H1 (cell line): ENCODE measurements at regions not wholly inside any gene's neighbourhood (a gene's known extent, or its start where the extent isn't known, plus 50 kb on each side); places are given as distances from the start of the nearest gene placed in this dataset.
"Not testable (repeated sequence)": the region's sequence is repeated elsewhere in the genome, so short reads cannot be mapped to it uniquely, and the experiment has no call there.

Source experiments
- CTCF ChIA-PET: fragments of 300-600 bp; sonication (Branson Sonifier 250); formaldehyde crosslinking; loops from one replicate; lab custom pipeline; 2021; ENCODE audit not compliant: partially characterized antibody; lab: Charles Lee
- POLR2A ChIA-PET: fragments of 300-600 bp; sonication (Branson Sonifier 250); formaldehyde crosslinking; loops from one replicate; lab custom pipeline; 2021; ENCODE audit warnings: inconsistent platforms; ENCODE audit not compliant: partially characterized antibody; lab: Charles Lee
- DNase-seq, 2 experiments: peaks; one replicate each; pipeline versions ENCODE4 v3.0.0 to v3.0.0-alpha.2; 2010 to 2022; ENCODE audit warnings: low spot score in 2 of 2, low read depth in 1 of 2, mixed read lengths in 1 of 2
- FAIRE-seq: peaks from 2 replicates; lab custom pipeline; 2011; peaks lifted over from hg19 to GRCh38; lab: Jason Lieb, UNC
- H2AFZ ChIP-seq: 2 replicates; pipeline ENCODE4 v1.8.1; 2012; ENCODE audit warnings: low read length, inconsistent platforms
- H2AK5ac ChIP-seq: 2 replicates; pipeline ENCODE4 v1.6.1; 2013; ENCODE audit warnings: low read depth, low read length
- H2BK120ac ChIP-seq: replicated peaks from 2 replicates; pipeline ENCODE3; 2013; ENCODE audit warnings: low read depth, low read length, inconsistent platforms
- H2BK12ac ChIP-seq: 2 replicates; pipeline ENCODE4 v1.6.1; 2013; ENCODE audit warnings: low read depth, low read length
- H2BK15ac ChIP-seq: 2 replicates; pipeline ENCODE4 v1.6.1; 2013; ENCODE audit warnings: low read length
- H2BK20ac ChIP-seq: 2 replicates; pipeline ENCODE4 v1.6.1; 2013; ENCODE audit warnings: low read length
- H2BK5ac ChIP-seq: 2 replicates; pipeline ENCODE4 v1.6.1; 2013; ENCODE audit warnings: low read depth, low read length
- H3K14ac ChIP-seq: 2 replicates; pipeline ENCODE4 v1.6.1; 2013; ENCODE audit warnings: inconsistent platforms; ENCODE audit not compliant: insufficient read length
- H3K18ac ChIP-seq: 2 replicates; pipeline ENCODE4 v1.6.1; 2013; ENCODE audit warnings: low read length; ENCODE audit errors: extremely low read depth
- H3K23ac ChIP-seq: 2 replicates; pipeline ENCODE4 v1.6.1; 2013; ENCODE audit warnings: inconsistent platforms; ENCODE audit not compliant: insufficient read length
- H3K23me2 ChIP-seq: 2 replicates; pipeline ENCODE4 v1.6.1; 2013; ENCODE audit warnings: low read depth, low read length
- H3K27ac ChIP-seq: 2 replicates; pipeline ENCODE4 v1.6.1; 2011; ENCODE audit warnings: low read depth, low read length, inconsistent platforms
- H3K27me3 ChIP-seq, 4 experiments: replicated peaks in 1 of 4; 1 replicate in 1 of 4; 2 replicates in 3 of 4; pipeline versions ENCODE4 v1.6.1 to v1.8.1; 2011 to 2013; ENCODE audit warnings: low read length in 3 of 4, mild to moderate bottlenecking in 3 of 4, inconsistent platforms in 2 of 4, mixed read lengths in 2 of 4, moderate library complexity in 1 of 4; ENCODE audit not compliant: control insufficient read depth in 3 of 4, insufficient read depth in 3 of 4; ENCODE audit errors: extremely low read depth in 1 of 4
- H3K36me3 ChIP-seq, 4 experiments: 2 replicates each; pipeline versions ENCODE4 v1.6.1 to v1.8.1; 2011 to 2013; ENCODE audit warnings: mild to moderate bottlenecking in 4 of 4, low read length in 3 of 4, moderate library complexity in 2 of 4, control low read depth in 1 of 4, inconsistent platforms in 1 of 4; ENCODE audit not compliant: insufficient read depth in 4 of 4, control insufficient read depth in 2 of 4
- H3K4ac ChIP-seq: replicated peaks from 2 replicates; pipeline ENCODE3; 2013; ENCODE audit warnings: low read length, low read depth, mixed read lengths, inconsistent platforms; ENCODE audit not compliant: insufficient read length
- H3K4me1 ChIP-seq, 4 experiments: replicated peaks in 1 of 4; 1 replicate in 1 of 4; 2 replicates in 3 of 4; pipeline versions ENCODE4 v1.6.1 to v1.8.1; 2011 to 2013; ENCODE audit warnings: low read length in 3 of 4, inconsistent platforms in 2 of 4, mixed read lengths in 1 of 4; ENCODE audit not compliant: insufficient read depth in 4 of 4, control insufficient read depth in 3 of 4
- H3K4me2 ChIP-seq, 2 experiments: 2 replicates each; pipeline versions ENCODE4 v1.6.1 to v1.8.1; 2011 to 2013; ENCODE audit warnings: low read depth in 2 of 2, low read length in 2 of 2, control low read depth in 1 of 2, inconsistent platforms in 1 of 2, mild to moderate bottlenecking in 1 of 2; ENCODE audit not compliant: insufficient read depth in 1 of 2
- H3K4me3 ChIP-seq, 4 experiments: fragments of 200-600, 300-600 bp in 1 of 4; sonication (generic), shearing (Covaris generic), sonication (Bioruptor Twin) in 1 of 4; 2 replicates each; pipeline versions ENCODE4 v1.5.1 to v1.8.1; 2011 to 2016; ENCODE audit warnings: low read length in 4 of 4, low read depth in 3 of 4, control low read depth in 2 of 4, inconsistent platforms in 2 of 4, mild to moderate bottlenecking in 2 of 4, mixed read lengths in 1 of 4, moderate library complexity in 1 of 4; ENCODE audit not compliant: insufficient read depth in 2 of 4; ENCODE audit errors: extremely low read depth in 1 of 4
- H3K56ac ChIP-seq: replicated peaks from 2 replicates; pipeline ENCODE3; 2013; ENCODE audit warnings: low read depth, mild to moderate bottlenecking, mixed read lengths, low read length, inconsistent platforms; ENCODE audit not compliant: insufficient read length
- H3K79me1 ChIP-seq: 2 replicates; pipeline ENCODE4 v1.6.1; 2013; ENCODE audit warnings: low read depth, low read length, control low read depth
- H3K79me2 ChIP-seq, 2 experiments: 2 replicates each; pipeline versions ENCODE4 v1.6.1 to v1.8.1; 2012 to 2013; ENCODE audit warnings: low read length in 2 of 2, mild to moderate bottlenecking in 2 of 2, inconsistent platforms in 1 of 2; ENCODE audit not compliant: insufficient read depth in 2 of 2, control insufficient read depth in 1 of 2
- H3K9ac ChIP-seq, 4 experiments: replicated peaks in 1 of 4; 1 replicate in 1 of 4; 2 replicates in 3 of 4; pipeline versions ENCODE4 v1.6.1 to v1.8.1; 2011 to 2013; ENCODE audit warnings: low read depth in 3 of 4, low read length in 3 of 4, control low read depth in 2 of 4, mild to moderate bottlenecking in 2 of 4, moderate library complexity in 2 of 4, inconsistent platforms in 1 of 4; ENCODE audit errors: extremely low read depth in 1 of 4
- H3K9me3 ChIP-seq, 2 experiments: 2 replicates each; pipeline versions ENCODE4 v1.6.1 to v1.8.1; 2012 to 2013; ENCODE audit warnings: mild to moderate bottlenecking in 2 of 2, moderate library complexity in 2 of 2, control low read depth in 1 of 2, inconsistent platforms in 1 of 2, low read depth in 1 of 2, low read length in 1 of 2, mixed read lengths in 1 of 2; ENCODE audit not compliant: insufficient read depth in 2 of 2
- H4K20me1 ChIP-seq, 2 experiments: replicated peaks in 1 of 2; 2 replicates each; pipeline versions ENCODE3 to v1.8.1; 2011 to 2013; ENCODE audit warnings: inconsistent platforms in 2 of 2, low read length in 2 of 2, mild to moderate bottlenecking in 1 of 2; ENCODE audit not compliant: insufficient read depth in 2 of 2, control insufficient read depth in 1 of 2
- H4K5ac ChIP-seq: 2 replicates; pipeline ENCODE4 v1.6.1; 2013; ENCODE audit warnings: low read length, low read depth, mixed read lengths, inconsistent platforms; ENCODE audit not compliant: insufficient read length
- H4K8ac ChIP-seq: 2 replicates; pipeline ENCODE4 v1.8.0; 2013; ENCODE audit warnings: mild to moderate bottlenecking, moderate library complexity, low read length, inconsistent platforms; ENCODE audit not compliant: insufficient read depth; ENCODE audit errors: extremely low read depth
- H4K91ac ChIP-seq: replicated peaks from 2 replicates; pipeline ENCODE3; 2013; ENCODE audit warnings: low read length, mixed read lengths, inconsistent platforms; ENCODE audit not compliant: insufficient read length
- CBX8 ChIP-seq: fragments of 300-800, 300-1000 bp; sonication (generic); IDR thresholded peaks from 2 replicates; pipeline ENCODE4 v1.7.1; 2016; ENCODE audit warnings: low read depth, low read length, borderline replicate concordance
- SIN3A ChIP-seq, 2 experiments: IDR thresholded peaks in 1 of 2; conservative IDR thresholded peaks in 1 of 2; 2 replicates each; pipeline ENCODE4 v1.6.1; 2011 to 2012; ENCODE audit warnings: low read length in 2 of 2, improper control_type of control experiment in 1 of 2, low read depth in 1 of 2, mild to moderate bottlenecking in 1 of 2
- SP2 ChIP-seq: IDR thresholded peaks from 2 replicates; pipeline ENCODE4 v1.6.1; 2012; ENCODE audit warnings: mild to moderate bottlenecking, low read length, inconsistent platforms
- WGBS, 2 experiments: shearing (Covaris generic) in 1 of 2; methylation state at CpG; one replicate each; pipeline versions ENCODE4 v1.1.6 to v1.1.7; 2013 to 2015; ENCODE audit warnings: low lambda C conversion rate in 2 of 2, mixed read lengths in 2 of 2, inconsistent platforms in 1 of 2, low coverage in 1 of 2, missing lambda C conversion rate in 1 of 2; ENCODE audit not compliant: insufficient replicate concordance in 2 of 2, insufficient coverage in 1 of 2, insufficient read length in 1 of 2; ENCODE audit errors: extremely low coverage in 1 of 2, missing lambda C conversion rate in 1 of 2; 5-methylcytosine and 5-hydroxymethylcytosine counted together

- TF ChIP-seq CBX8 (no peak), SP2 (no peak), SIN3A (conservative IDR thresholded peaks at IDR 0.05 in 1 of 2, IDR thresholded peaks at IDR 0.05 in 1 of 2; ENCODE audit: low read depth in 1 of 2, low read length in 2 of 2) (no peak)
Measured at GRCh38 chr1:29920316-29920715, 684.0 kb downstream of the PTPRU start (continued).

GRCh38 chr1:29919041-29919440 is 682.7 kb downstream of the PTPRU start:
- H3K9me3 ChIP-seq, H3K27me3 ChIP-seq, H3K14ac ChIP-seq, H2BK15ac ChIP-seq, H3K4me2 ChIP-seq, H3K23ac ChIP-seq, H3K56ac ChIP-seq, H3K4ac ChIP-seq, H3K27ac ChIP-seq, H3K36me3 ChIP-seq, H4K5ac ChIP-seq, H2BK120ac ChIP-seq, H3K79me2 ChIP-seq, H3K4me3 ChIP-seq, H2BK20ac ChIP-seq, H4K8ac ChIP-seq, H3K18ac ChIP-seq, H2AFZ ChIP-seq, H3K4me1 ChIP-seq, H2BK12ac ChIP-seq, H2BK5ac ChIP-seq, POLR2A ChIA-PET, H4K20me1 ChIP-seq, DNase-seq, H4K91ac ChIP-seq, H2AK5ac ChIP-seq, FAIRE-seq, H3K9ac ChIP-seq, H3K79me1 ChIP-seq, H3K23me2 ChIP-seq: not testable (repeated sequence)
- WGBS, 2 experiments, result 91% methylated on average over 7 of the region's 7 CpGs; no CpG with 5 or more reads in 1 of the 2 experiments
- CTCF ChIA-PET, result interaction anchor here (1.4 kb wide), 1 partner anchor 185 kb away, joined by 3 read pairs; no protein-coding TSS in a partner anchor
